Activated naive CD4-positive, alpha-beta T cell treated with anti-CD3 and anti-CD28 coated beads for 36 hours (primary cell): ENCODE measurements at regions not wholly inside any gene's neighbourhood (a gene's known extent, or its start where the extent isn't known, plus 50 kb on each side); places are given as distances from the start of the nearest gene placed in this dataset.
"Not testable (repeated sequence)": the region's sequence is repeated elsewhere in the genome, so short reads cannot be mapped to it uniquely, and the experiment has no call there.

Experiments
- CTCF ChIA-PET: fragments of 350-600 bp; sonication (Branson Sonifier 250); formaldehyde crosslinking; loops from one replicate; lab custom pipeline; 2021; ENCODE audit warnings: antibody characterized with exemption; lab: Charles Lee
- DNase-seq: peaks from one replicate; pipeline ENCODE4 v3.0.0-alpha.2; 2020
- H3K27ac Mint-ChIP-seq: one replicate; pipeline ENCODE4 v1.8.0; 2021; ENCODE audit warnings: mild to moderate bottlenecking, mixed read lengths
- H3K27me3 Mint-ChIP-seq: one replicate; pipeline ENCODE4 v1.8.0; 2021; ENCODE audit warnings: low read depth, mixed read lengths
- H3K36me3 Mint-ChIP-seq: one replicate; pipeline ENCODE4 v1.8.0; 2021; ENCODE audit warnings: low read depth, mixed read lengths
- H3K4me1 Mint-ChIP-seq: one replicate; pipeline ENCODE4 v1.8.0; 2021; ENCODE audit warnings: low read depth, mixed read lengths
- H3K4me3 Mint-ChIP-seq: one replicate; pipeline ENCODE4 v1.8.0; 2021; ENCODE audit warnings: mild to moderate bottlenecking, moderate library complexity, mixed read lengths
- H3K9me3 Mint-ChIP-seq: one replicate; pipeline ENCODE4 v1.8.0; 2021; ENCODE audit warnings: mixed read lengths
- intact Hi-C: fragments of 100-400 bp; cut with micrococcal nuclease; formaldehyde crosslinking; loops from one replicate; pipeline ENCODE4 v1.15.1; 2023

DNA sequence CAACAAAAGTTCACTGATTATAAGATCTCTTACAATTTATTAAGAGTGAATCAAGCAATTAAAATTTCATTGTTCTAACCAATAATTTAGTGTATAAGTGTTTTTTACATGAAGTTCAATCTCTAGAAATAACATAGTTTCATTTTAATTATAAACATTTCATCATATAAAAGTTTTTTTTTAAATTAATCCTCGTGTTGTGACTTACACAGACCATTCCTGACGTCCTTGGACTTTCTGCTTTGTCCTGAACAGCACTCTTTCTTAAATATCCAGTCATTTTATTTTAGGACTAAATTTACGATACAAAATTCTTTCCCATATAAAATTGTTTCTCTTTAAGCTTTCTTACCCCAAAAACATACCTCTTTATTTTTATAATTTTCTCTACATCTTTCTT lies 841.7 kb upstream of the POU3F4 start:
- intact Hi-C loops, result no loop called here
- no peaks in the 10 kb centered on the region for H3K27me3 Mint-ChIP-seq
- H3K9me3 Mint-ChIP-seq, result no peaks in the 10 kb centered on the region
- no peak overlapping the region for H3K4me3 Mint-ChIP-seq
- no peaks in the 10 kb centered on the region for H3K4me1 Mint-ChIP-seq
- H3K36me3 Mint-ChIP-seq, result no peaks in the 10 kb centered on the region
- no peak for DNase-seq
- H3K27ac Mint-ChIP-seq, result no peak overlapping the region
- CTCF ChIA-PET, result no interaction called here

DNA sequence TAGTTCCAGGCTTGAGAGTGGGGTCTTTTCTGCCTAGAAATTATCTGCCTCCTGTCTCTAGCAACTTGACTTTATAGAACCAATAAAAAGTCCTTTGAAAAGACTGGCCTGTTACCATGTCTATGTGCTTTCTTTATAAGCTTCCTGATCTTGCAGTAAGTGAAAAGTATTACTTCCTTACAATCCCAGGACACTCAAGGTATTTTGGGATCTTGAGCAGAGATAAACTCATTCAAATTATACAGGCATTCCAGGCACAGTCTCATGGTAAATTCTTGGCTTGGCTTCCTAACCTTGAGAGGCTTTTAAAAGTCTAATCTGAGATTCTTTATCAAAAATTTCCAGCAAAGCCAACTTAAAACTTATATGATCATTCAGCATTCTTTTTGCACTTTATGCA lies 833.0 kb upstream of the POU3F4 start:
- no peak for DNase-seq
- Mint-ChIP-seq H3K4me3 (no peak overlapping the region), H3K4me1 (no peaks in the 10 kb centered on the region), H3K36me3 (no peaks in the 10 kb centered on the region), H3K27me3 (no peaks in the 10 kb centered on the region), H3K9me3 (no peaks in the 10 kb centered on the region), H3K27ac (no peak overlapping the region)
- CTCF ChIA-PET, result no interaction called here
- intact Hi-C loops, result loop anchor here (10.0 kb wide), 1 partner anchor 460 kb away; no protein-coding TSS in a partner anchor

DNA sequence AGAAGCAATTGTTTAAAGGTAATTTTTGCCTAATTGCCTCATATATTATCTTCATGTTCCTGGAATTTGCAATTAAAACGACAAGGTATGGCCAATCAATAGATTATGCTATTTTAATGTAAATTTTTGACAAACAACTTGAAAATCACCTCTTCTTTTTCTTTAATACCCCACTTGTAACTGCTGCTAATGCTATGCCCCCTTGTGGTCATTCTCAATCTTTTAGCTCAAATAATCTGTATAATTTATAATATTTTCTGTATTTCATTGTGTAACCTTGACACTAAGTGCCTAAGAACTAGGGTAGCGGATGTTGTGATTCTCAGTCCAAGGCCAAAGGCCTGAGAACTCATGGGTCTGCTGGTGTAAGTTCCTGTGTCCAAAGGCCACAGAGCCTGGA lies 831.7 kb upstream of the POU3F4 start:
- Mint-ChIP-seq H3K4me1 (no peaks in the 10 kb centered on the region), H3K36me3 (no peaks in the 10 kb centered on the region), H3K27ac (no peak overlapping the region), H3K9me3 (no peaks in the 10 kb centered on the region), H3K27me3 (no peaks in the 10 kb centered on the region), H3K4me3 (no peak overlapping the region)
- intact Hi-C loops, result loop anchor here (10.0 kb wide), 1 partner anchor 462 kb away; no protein-coding TSS in a partner anchor
- CTCF ChIA-PET, result no interaction called here
- DNase-seq, result no peak

DNA sequence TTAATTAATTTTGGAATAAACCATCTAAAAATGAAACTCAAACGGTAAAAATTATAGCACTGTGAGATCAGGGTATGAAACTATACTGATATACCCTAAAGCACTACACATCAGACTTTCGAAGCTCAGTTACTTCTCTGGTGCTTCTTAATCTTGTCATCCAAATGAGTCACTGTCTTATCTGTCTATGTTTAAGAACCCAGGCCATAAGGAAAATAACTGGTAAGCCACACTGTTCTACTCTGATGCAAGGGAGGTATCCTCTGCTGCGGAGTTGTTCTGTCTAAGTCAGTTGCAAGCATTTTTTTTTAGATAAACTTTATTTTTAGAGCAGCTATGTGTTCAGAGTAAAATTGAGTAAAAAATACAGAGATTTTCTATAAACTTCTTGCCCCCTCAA lies 830.8 kb upstream of the POU3F4 start:
- Mint-ChIP-seq H3K36me3 (no peaks in the 10 kb centered on the region), H3K27me3 (no peaks in the 10 kb centered on the region), H3K4me3 (no peak overlapping the region), H3K9me3 (no peaks in the 10 kb centered on the region), H3K4me1 (no peaks in the 10 kb centered on the region), H3K27ac (no peak overlapping the region)
- intact Hi-C loops, result loop anchor here (10.0 kb wide), 1 partner anchor 462 kb away; no protein-coding TSS in a partner anchor
- no peak for DNase-seq
- CTCF ChIA-PET, result no interaction called here

DNA sequence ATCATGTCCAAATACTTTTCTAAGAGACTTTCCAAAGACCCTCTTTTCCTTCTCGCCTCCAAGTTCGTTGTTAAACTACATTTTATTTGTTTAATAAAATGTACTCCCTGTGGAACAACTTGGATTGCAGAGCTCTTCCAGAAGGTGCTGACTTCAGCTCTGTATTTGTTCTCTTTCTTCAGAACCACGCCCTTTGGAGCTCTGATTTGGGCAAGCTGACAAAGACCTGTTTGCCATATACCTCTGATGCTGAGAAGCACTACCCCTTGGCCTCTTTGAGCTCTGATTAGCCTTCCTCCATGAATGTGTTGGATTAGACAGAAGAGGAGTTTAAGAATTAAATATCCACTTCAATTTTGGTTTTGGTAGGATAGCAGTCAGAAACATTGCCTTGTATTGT lies 815.1 kb upstream of the POU3F4 start:
- H3K4me3 Mint-ChIP-seq, result no peak overlapping the region
- no peaks in the 10 kb centered on the region for H3K36me3 Mint-ChIP-seq
- no peaks in the 10 kb centered on the region for H3K9me3 Mint-ChIP-seq
- no peaks in the 10 kb centered on the region for H3K27me3 Mint-ChIP-seq
- DNase-seq, result no peak
- intact Hi-C loops, result no loop called here
- no peak overlapping the region for H3K27ac Mint-ChIP-seq
- CTCF ChIA-PET, result no interaction called here
- H3K4me1 Mint-ChIP-seq, result no peaks in the 10 kb centered on the region

DNA sequence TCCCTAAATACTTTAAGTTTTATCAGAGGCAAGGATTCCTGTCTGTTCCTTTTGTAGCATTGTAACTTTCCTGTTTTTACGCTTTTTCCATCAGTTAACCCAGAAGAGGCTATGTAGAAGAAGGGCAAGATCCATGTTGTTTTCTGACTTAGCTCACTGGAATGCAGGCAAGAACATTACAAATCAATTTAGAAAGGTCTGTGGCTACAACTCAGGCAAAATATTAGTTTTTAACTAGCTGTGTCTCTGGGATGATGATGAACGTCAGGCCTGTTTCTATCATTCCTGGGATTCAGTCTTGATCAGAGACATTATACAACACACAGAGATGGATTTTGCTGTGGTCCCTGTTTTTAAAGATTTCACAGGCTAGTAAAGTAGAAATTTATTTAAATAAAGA lies 813.0 kb upstream of the POU3F4 start:
- H3K36me3 Mint-ChIP-seq, result no peaks in the 10 kb centered on the region
- no peaks in the 10 kb centered on the region for H3K27me3 Mint-ChIP-seq
- H3K4me3 Mint-ChIP-seq, result no peak overlapping the region
- H3K27ac Mint-ChIP-seq, result no peak overlapping the region
- CTCF ChIA-PET, result no interaction called here
- no peaks in the 10 kb centered on the region for H3K9me3 Mint-ChIP-seq
- intact Hi-C loops, result no loop called here
- H3K4me1 Mint-ChIP-seq, result no peaks in the 10 kb centered on the region
- no peak for DNase-seq

DNA sequence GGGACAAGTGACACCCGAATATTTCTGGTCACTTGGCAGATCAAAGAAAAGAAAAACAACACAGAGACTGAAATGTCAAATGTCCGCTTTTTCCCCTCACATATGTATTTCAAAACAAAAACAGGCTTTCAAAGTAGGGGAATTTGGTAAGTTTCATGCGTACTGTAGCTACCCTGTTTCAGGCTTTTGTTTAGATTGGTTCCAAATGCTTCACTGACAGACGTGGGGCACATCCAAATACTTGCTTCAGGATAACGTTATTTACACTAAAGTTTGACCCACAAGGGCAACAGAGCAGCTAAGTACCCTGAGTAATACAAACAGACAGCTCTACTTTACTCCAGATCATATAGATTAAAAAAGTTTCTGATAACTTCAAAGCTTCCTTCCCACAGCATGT lies 804.5 kb upstream of the POU3F4 start:
- H3K27ac Mint-ChIP-seq, result no peak overlapping the region
- CTCF ChIA-PET, result no interaction called here
- H3K36me3 Mint-ChIP-seq, result no peaks in the 10 kb centered on the region
- H3K4me3 Mint-ChIP-seq, result no peak overlapping the region
- DNase-seq, result no peak
- H3K9me3 Mint-ChIP-seq, result no peaks in the 10 kb centered on the region
- intact Hi-C loops, result no loop called here
- H3K4me1 Mint-ChIP-seq, result no peaks in the 10 kb centered on the region
- no peaks in the 10 kb centered on the region for H3K27me3 Mint-ChIP-seq

DNA sequence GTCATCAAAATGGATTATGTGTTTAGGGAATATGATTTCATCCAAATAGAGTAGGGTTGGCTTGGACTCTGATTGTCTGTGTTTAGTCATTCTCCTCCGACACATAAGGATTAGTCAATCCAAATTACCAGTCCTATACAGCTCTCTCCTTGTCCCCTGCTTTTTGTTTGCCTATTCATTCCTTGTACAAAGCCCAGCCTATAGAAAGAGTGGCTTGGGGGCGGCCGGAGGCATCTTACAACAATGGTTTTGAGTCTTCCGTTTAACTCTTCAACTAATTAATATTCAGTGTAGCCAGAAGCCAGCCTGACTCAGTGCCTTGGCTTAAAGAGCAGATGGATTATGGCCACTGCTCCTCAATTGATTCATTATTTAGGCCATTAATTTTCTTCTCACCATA lies 796.6 kb upstream of the POU3F4 start:
- H3K4me1 Mint-ChIP-seq, result no peaks in the 10 kb centered on the region
- CTCF ChIA-PET, result no interaction called here
- DNase-seq, result no peak
- no peak overlapping the region for H3K27ac Mint-ChIP-seq
- no peaks in the 10 kb centered on the region for H3K36me3 Mint-ChIP-seq
- H3K4me3 Mint-ChIP-seq, result no peak overlapping the region
- no peaks in the 10 kb centered on the region for H3K27me3 Mint-ChIP-seq
- H3K9me3 Mint-ChIP-seq, result no peaks in the 10 kb centered on the region
- intact Hi-C loops, result no loop called here

DNA sequence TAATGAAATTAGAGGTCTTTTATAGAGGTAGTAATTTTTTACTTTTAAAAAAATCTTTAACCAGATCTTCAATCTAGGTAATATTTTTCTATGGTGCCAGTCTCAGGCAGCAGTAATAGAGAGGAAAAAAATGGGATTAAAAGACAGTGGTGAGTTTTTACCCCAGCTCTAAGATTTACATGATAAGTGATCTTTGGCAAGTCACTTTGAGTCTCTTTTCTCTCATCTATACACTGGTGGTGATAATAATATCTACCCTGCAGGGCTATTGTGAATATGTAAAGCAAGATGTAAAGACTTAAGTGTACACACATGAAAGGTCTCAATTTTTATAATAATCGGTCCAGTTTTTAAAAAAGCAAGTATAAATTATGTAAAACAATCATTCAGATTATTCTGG lies 786.2 kb upstream of the POU3F4 start:
- Mint-ChIP-seq H3K36me3 (no peaks in the 10 kb centered on the region), H3K27ac (no peak overlapping the region), H3K4me3 (no peak overlapping the region), H3K27me3 (no peaks in the 10 kb centered on the region), H3K4me1 (no peaks in the 10 kb centered on the region), H3K9me3 (no peaks in the 10 kb centered on the region)
- no peak for DNase-seq
- CTCF ChIA-PET, result no interaction called here
- intact Hi-C loops, result no loop called here

DNA sequence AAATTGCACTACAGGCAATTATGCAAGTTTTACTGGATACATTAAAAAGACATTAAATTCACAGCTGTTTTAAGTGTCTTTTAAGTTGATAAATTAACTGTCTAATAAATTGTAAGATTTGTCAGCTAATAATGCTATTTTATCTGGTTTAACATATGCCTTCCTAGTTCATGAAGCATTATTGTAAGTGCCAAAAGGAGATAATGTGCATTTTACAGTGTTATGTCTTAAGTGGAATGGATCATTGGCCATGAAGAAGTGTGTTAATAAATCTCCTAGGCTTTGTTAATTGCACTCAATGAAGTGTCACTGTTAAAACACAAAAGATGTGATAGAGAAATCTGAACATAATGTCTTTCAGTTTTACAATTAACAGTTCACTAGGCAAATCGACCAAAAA lies 784.3 kb upstream of the POU3F4 start:
- no peak for DNase-seq
- H3K9me3 Mint-ChIP-seq, result no peaks in the 10 kb centered on the region
- intact Hi-C loops, result no loop called here
- H3K4me3 Mint-ChIP-seq, result no peak overlapping the region
- H3K27ac Mint-ChIP-seq, result no peak overlapping the region
- CTCF ChIA-PET, result no interaction called here
- H3K36me3 Mint-ChIP-seq, result no peaks in the 10 kb centered on the region
- no peaks in the 10 kb centered on the region for H3K4me1 Mint-ChIP-seq
- no peaks in the 10 kb centered on the region for H3K27me3 Mint-ChIP-seq

DNA sequence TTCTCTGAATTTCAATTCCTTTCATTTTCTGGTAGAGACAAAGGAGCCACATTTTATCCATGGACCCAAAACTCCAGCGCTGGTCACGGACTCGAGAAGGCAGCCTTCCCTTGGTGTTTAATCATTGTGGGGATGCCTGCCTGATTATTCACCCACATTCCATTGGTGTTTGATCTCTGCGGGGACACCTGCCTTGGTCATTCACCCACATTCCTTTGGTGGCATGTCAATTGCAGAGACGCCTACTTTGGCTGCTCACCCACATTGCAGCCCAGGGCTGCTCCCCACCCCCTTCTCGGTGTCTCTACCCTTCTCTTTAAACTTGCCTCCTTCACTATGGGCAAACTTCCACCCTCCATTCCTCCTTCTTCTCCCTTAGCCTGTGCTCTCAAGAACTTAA lies 780.7 kb upstream of the POU3F4 start:
- DNase-seq, H3K36me3 Mint-ChIP-seq, H3K4me3 Mint-ChIP-seq, H3K9me3 Mint-ChIP-seq, H3K27ac Mint-ChIP-seq, intact Hi-C loops, H3K27me3 Mint-ChIP-seq, H3K4me1 Mint-ChIP-seq, CTCF ChIA-PET: not testable (repeated sequence)

DNA sequence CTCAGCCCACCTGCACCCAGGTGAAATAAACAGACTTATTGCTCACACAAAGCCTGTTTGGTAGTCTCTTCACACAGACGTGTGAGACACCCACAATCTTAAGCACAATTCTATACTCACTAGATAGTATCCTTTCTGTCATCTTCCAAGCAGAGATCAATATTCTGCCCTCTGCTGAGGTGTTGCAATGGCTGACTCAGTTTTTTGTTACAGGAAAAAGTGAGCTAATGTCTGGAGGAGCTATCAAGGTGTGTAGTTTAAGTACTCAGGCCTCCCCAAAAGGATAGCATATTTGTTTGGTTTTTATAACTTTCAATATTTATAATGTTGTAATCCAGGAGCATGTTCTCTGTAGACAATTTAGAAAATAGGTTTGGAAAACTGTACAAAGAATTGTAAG lies 775.2 kb upstream of the POU3F4 start:
- no peak overlapping the region for H3K27ac Mint-ChIP-seq

DNA sequence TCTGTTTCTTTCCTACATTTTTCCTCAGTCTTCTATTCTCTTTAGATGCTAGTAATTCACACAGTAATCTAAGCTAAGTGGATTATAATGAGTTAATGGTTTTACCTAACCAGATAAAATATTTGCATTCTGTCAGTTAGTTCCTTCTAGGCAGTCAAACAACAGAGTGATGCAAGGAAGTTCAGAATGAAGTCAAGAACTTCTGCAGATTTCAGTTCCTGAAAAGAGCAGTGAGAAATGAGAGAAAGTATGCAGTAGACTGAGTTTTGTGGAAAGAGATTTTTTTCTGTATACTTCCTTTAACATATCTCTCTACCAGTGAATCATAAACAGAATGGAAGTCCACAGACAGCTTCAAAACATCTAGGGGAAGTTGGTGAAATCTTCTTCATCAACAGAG lies 774.0 kb upstream of the POU3F4 start:
- intact Hi-C loops, result no loop called here
- Mint-ChIP-seq H3K27ac (no peak overlapping the region), H3K4me1 (no peaks in the 10 kb centered on the region), H3K27me3 (no peaks in the 10 kb centered on the region), H3K36me3 (no peaks in the 10 kb centered on the region), H3K4me3 (no peak overlapping the region), H3K9me3 (no peaks in the 10 kb centered on the region)
- no peak for DNase-seq
- CTCF ChIA-PET, result no interaction called here

More for the DNA sequence above, 775.2 kb upstream of the POU3F4 start:
- Mint-ChIP-seq H3K4me1 (no peaks in the 10 kb centered on the region), H3K4me3 (no peak overlapping the region), H3K9me3 (no peaks in the 10 kb centered on the region), H3K27me3 (no peaks in the 10 kb centered on the region), H3K36me3 (no peaks in the 10 kb centered on the region)
- DNase-seq, result no peak
- intact Hi-C loops, result no loop called here
- CTCF ChIA-PET, result no interaction called here

DNA sequence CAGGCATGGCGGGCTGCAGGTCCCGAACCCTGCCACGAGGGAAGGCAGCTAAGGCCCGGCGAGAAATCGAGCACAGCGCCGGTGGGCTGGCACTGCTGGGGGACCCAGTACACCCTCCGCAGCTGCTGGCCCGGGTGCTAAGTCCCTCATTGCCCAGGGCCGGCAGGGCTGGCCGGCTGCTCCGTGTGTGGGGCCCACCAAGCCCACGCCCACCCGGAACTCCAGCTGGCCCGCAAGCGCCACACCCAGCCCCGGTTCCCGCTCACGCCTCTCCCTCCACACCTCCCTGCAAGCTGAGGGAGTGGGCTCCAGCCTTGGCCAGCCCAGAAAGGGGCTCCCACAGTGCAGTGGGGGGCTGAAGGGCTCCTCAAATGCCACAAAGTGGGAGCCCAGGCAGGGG lies 769.8 kb upstream of the POU3F4 start:
- H3K4me1 Mint-ChIP-seq, H3K9me3 Mint-ChIP-seq, H3K27ac Mint-ChIP-seq, H3K27me3 Mint-ChIP-seq, intact Hi-C loops, DNase-seq, CTCF ChIA-PET, H3K4me3 Mint-ChIP-seq, H3K36me3 Mint-ChIP-seq: not testable (repeated sequence)
